HL-60 (cell line): ENCODE measurements at regions not wholly inside any gene's neighbourhood (a gene's known extent, or its start where the extent isn't known, plus 50 kb on each side); places are given as distances from the start of the nearest gene placed in this dataset.
A peak's percentile ranks its signal among the peaks of the same experiment; 100 is the strongest.

Experiments
- DNase-seq, 2 experiments: peaks; one replicate each; pipeline ENCODE4 v3.0.0-alpha.2; 2010 to 2020; ENCODE audit warnings: low read depth in 1 of 2, low spot score in 1 of 2
- H3K27ac ChIP-seq: fragments of 250-450 bp; sonication (Bioruptor Pico); replicated peaks from 2 replicates; pipeline ENCODE4 v1.5.1; 2020; ENCODE audit warnings: mild to moderate bottlenecking, moderate library complexity
- H3K27me3 ChIP-seq: fragments of 250-450 bp; sonication (Bioruptor Pico); 2 replicates; pipeline ENCODE4 v1.5.1; 2021; ENCODE audit warnings: mild to moderate bottlenecking, moderate library complexity; ENCODE audit not compliant: insufficient read depth, poor library complexity, severe bottlenecking
- H3K4me3 ChIP-seq: replicated peaks from 2 replicates; pipeline ENCODE4 v1.5.1; 2011; ENCODE audit warnings: mild to moderate bottlenecking, control low read depth, low read length; ENCODE audit not compliant: insufficient read depth
- CTCF ChIP-seq: IDR thresholded peaks from one replicate; pipeline ENCODE4 v1.5.1; 2011; ENCODE audit warnings: low read length, control low read depth, inconsistent platforms; ENCODE audit not compliant: insufficient read depth
- GABPA ChIP-seq: IDR thresholded peaks from 2 replicates; pipeline ENCODE4 v1.6.1; 2012; ENCODE audit warnings: low read depth
- POLR2AphosphoS5 ChIP-seq: IDR thresholded peaks from 2 replicates; pipeline ENCODE4 v1.6.1; 2012; ENCODE audit warnings: low read depth
- REST ChIP-seq: IDR thresholded peaks from 2 replicates; pipeline ENCODE4 v1.6.1; 2012; ENCODE audit warnings: low read depth; ENCODE audit not compliant: insufficient replicate concordance
- SPI1 ChIP-seq: IDR thresholded peaks from 2 replicates; pipeline ENCODE4 v1.6.1; 2012; ENCODE audit warnings: low read depth, mild to moderate bottlenecking, borderline replicate concordance

DNA sequence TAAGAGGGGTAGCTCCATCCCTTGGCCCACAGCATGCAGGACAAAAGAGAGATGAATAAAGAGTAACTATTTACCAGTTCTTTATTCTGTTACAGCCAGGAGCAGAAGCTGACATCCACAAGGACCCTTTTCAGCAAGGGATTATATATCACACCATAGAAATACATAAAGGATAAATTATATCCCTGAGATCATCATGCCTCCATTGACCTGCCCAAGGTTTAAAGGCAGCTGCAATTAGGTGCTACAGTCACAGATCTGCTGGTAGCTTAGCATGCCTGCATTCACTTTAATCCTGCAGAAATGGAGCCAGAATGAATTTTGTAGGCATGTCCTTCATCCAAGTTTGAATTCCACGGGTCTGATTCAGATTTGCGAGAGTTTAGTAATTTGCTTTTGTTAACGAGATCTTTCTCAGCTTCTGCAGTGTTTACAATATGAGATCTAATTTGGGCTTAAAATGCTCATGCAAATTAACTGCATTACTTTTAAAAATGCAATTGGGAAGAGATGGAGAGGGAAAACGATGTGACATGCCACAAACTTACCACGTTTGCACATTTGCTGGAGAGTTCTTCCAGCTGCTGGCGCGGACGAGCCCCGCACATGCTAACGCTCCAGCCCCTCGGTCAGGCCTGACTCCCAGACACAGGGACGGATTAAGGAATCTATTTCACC, 327.0 kb upstream of the NOCT start:
- H3K27me3 ChIP-seq = peaks cover 1% of the 10 kb centered on the region
- no peak for DNase-seq
- TF ChIP-seq CTCF = no peak
- TF ChIP-seq POLR2AphosphoS5 = no peak
- no peak for TF ChIP-seq REST
- TF ChIP-seq SPI1 = no peak
- TF ChIP-seq GABPA = no peak
- no peak overlapping the region for H3K4me3 ChIP-seq
- no peak overlapping the region for H3K27ac ChIP-seq

GRCh38 chr4:138686106-138686835, 329.3 kb upstream of the NOCT start:
- no peak overlapping the region for H3K27ac ChIP-seq
- H3K4me3 ChIP-seq = no peak overlapping the region
- no peak for DNase-seq
- TF ChIP-seq GABPA = no peak
- peaks cover 2% of the 10 kb centered on the region for H3K27me3 ChIP-seq

GRCh38 chr4:138685316-138685715, 330.3 kb upstream of the NOCT start:
- H3K27ac ChIP-seq = no peak overlapping the region
- H3K4me3 ChIP-seq = no peak overlapping the region
- DNase-seq = no peak
- peaks cover 2% of the 10 kb centered on the region for H3K27me3 ChIP-seq
- TF ChIP-seq SPI1 = no peak
- TF ChIP-seq POLR2AphosphoS5 = no peak
- no peak for TF ChIP-seq GABPA
- no peak for TF ChIP-seq CTCF
- no peak for TF ChIP-seq REST

- no peak overlapping the region for H3K4me3 ChIP-seq
- H3K27ac ChIP-seq = no peak overlapping the region
- H3K27me3 ChIP-seq = peaks cover 2% of the 10 kb centered on the region
- peak; percentile 20 to 75 for DNase-seq
- peak; percentile 63 for TF ChIP-seq CTCF
- no peak for TF ChIP-seq POLR2AphosphoS5
- TF ChIP-seq REST = no peak
- no peak for TF ChIP-seq SPI1
- TF ChIP-seq GABPA = no peak
Measured at GRCh38 chr4:138680989-138681604, 334.5 kb upstream of the NOCT start.
